ENCODE measurements at regions not wholly inside any gene's neighbourhood (a gene's known extent, or its start where the extent isn't known, plus 50 kb on each side); places are given as distances from the start of the nearest gene placed in this dataset.
A peak's percentile ranks its signal among the peaks of the same experiment; 100 is the strongest.
"Not testable (repeated sequence)": the region's sequence is repeated elsewhere in the genome, so short reads cannot be mapped to it uniquely, and the experiment has no call there.

DNA sequence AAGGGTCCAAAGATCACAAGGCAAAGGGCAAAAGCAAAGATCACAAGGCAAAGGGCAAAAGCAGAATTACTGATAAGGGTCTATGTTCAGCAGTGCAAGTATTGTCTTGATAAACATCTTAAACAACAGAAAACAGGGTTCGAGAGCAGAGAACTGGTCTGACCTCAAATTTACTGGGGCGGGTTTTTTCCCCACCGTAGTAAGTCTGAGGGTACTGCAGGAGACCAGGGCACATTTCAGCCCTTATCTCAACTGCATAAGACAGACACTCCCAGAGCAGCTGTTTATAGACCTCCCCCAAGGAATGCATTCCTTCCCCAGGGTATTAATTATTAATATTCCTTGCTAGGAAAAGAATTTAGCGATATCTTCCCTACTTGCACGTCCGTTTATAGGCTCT is 61.3 kb downstream of the ZNF860 start:
- POLR2A ChIA-PET; CTCF ChIA-PET; H3K27me3 Mint-ChIP-seq; H3K4me1 Mint-ChIP-seq; H3K27ac Mint-ChIP-seq; H3K4me3 Mint-ChIP-seq; DNase-seq; H3K36me3 Mint-ChIP-seq (ENCODE audit: low read depth); ATAC-seq; intact Hi-C loops (cut with DNase I, micrococcal nuclease): not testable (repeated sequence)
- peaks cover 15% of the 10 kb centered on the region for H3K9me3 Mint-ChIP-seq (ENCODE audit: low read depth)

GRCh38 chr3:32045091-32045915 is 61.1 kb upstream of the GPD1L start:
- no peaks in the 10 kb centered on the region for H3K4me1 Mint-ChIP-seq
- DNase-seq (no peak), ATAC-seq (no peak)
- no peak overlapping the region for H3K27ac Mint-ChIP-seq
- intact Hi-C loops (cut with DNase I, micrococcal nuclease) = no loop called here
- peaks cover 3% of the 10 kb centered on the region for H3K36me3 Mint-ChIP-seq (ENCODE audit: low read depth)
- ChIA-PET CTCF (interaction anchor here (0.5 to 1.7 kb wide), 5 partner anchors 25 to 168 kb away, joined by 3 to 5 read pairs (median 3); no protein-coding TSS in a partner anchor), POLR2A (interaction anchor here (0.6 kb wide), 1 partner anchor 172 kb away, joined by 5 read pairs; no protein-coding TSS in a partner anchor)
- H3K27me3 Mint-ChIP-seq = no peaks in the 10 kb centered on the region
- H3K9me3 Mint-ChIP-seq (ENCODE audit: low read depth) = peaks cover 15% of the 10 kb centered on the region
- H3K4me3 Mint-ChIP-seq = no peak overlapping the region

- Mint-ChIP-seq H3K4me3 (no peak overlapping the region), H3K4me1 (no peaks in the 10 kb centered on the region), H3K27me3 (no peaks in the 10 kb centered on the region), H3K27ac (no peak overlapping the region), H3K9me3 (ENCODE audit: low read depth) (peaks cover 15% of the 10 kb centered on the region), H3K36me3 (ENCODE audit: low read depth) (peaks cover 3% of the 10 kb centered on the region)
- ChIA-PET CTCF (interaction anchor here (0.5 to 1.7 kb wide), 3 partner anchors 26 to 83 kb away, joined by 3 to 5 read pairs (median 3); no protein-coding TSS in a partner anchor), POLR2A (no interaction called here)
- no peak for ATAC-seq
- DNase-seq = no peak
- intact Hi-C loops (cut with DNase I, micrococcal nuclease) = no loop called here
These were observed 60.3 kb upstream of the GPD1L start for GRCh38 chr3:32046102-32046501.

- Mint-ChIP-seq H3K36me3 (ENCODE audit: low read depth) (no peaks in the 10 kb centered on the region), H3K27ac (no peak overlapping the region), H3K4me1 (no peaks in the 10 kb centered on the region), H3K4me3 (no peak overlapping the region), H3K27me3 (no peaks in the 10 kb centered on the region), H3K9me3 (ENCODE audit: low read depth) (no peaks in the 10 kb centered on the region)
- DNase-seq (no peak), ATAC-seq (no peak)
- CTCF ChIA-PET = no interaction called here
- intact Hi-C loops (cut with DNase I, micrococcal nuclease) = no loop called here
- POLR2A ChIA-PET = no interaction called here
These were observed 57.8 kb upstream of the GPD1L start for GRCh38 chr3:32048487-32049182.

DNA sequence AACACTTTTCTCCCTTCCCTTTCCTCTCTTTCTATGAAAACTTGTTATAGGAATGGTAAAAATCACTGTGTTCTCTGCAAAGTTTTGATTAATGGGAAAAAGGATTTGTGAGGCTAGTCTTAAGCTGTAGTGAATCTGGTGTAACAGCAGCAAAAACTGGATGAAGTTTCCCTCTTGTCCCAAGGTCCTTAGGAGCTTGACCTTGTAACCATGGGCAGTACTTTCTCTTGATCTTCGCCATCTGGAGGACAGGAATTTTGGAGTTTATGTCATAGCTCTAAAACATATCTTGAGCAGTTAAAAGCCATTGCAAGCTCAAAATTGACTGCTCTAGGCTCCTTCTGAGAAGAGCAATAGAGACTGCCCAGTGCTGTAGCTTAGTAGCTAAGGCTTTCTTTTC is 56.5 kb upstream of the GPD1L start:
- ChIA-PET POLR2A (no interaction called here), CTCF (interaction anchor here (0.9 to 1.8 kb wide), 4 partner anchors 30 to 128 kb away, joined by 3 to 4 read pairs (median 4); no protein-coding TSS in a partner anchor)
- DNase-seq (no peak), ATAC-seq (no peak)
- intact Hi-C loops (cut with DNase I, micrococcal nuclease) = no loop called here
- H3K4me1 Mint-ChIP-seq = no peaks in the 10 kb centered on the region
- H3K9me3 Mint-ChIP-seq (ENCODE audit: low read depth) = no peaks in the 10 kb centered on the region
- no peaks in the 10 kb centered on the region for H3K27me3 Mint-ChIP-seq
- no peaks in the 10 kb centered on the region for H3K36me3 Mint-ChIP-seq (ENCODE audit: low read depth)
- H3K4me3 Mint-ChIP-seq = no peak overlapping the region
- H3K27ac Mint-ChIP-seq = no peak overlapping the region

DNA sequence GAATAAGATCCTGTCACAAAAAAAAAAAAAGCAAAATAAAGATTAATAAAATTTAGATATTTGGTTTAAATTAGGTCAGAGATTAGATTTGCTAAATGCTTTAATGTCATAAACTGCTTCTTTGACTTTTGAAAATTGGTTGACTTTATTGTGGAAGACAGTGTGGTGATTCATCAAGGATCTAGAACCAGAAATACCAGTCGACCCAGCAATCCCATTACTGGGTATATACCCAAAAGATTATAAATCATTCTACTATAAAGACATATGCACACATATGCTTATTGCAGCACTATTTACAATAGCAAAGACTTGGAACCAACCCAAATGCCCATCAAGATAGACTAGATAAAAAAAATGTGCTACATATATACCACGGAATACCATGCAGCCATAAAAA is 54.2 kb upstream of the GPD1L start:
- not testable (repeated sequence) for H3K27ac Mint-ChIP-seq

GRCh38 chr3:32052851-32053250 is 53.6 kb upstream of the GPD1L start:
- H3K27me3 Mint-ChIP-seq; DNase-seq; intact Hi-C loops (cut with DNase I, micrococcal nuclease); H3K9me3 Mint-ChIP-seq (ENCODE audit: low read depth); H3K4me1 Mint-ChIP-seq; H3K4me3 Mint-ChIP-seq; ATAC-seq; H3K27ac Mint-ChIP-seq; H3K36me3 Mint-ChIP-seq (ENCODE audit: low read depth); POLR2A ChIA-PET: not testable (repeated sequence)
- CTCF ChIA-PET = interaction anchor here (1.1 kb wide), 1 partner anchor 33 kb away, joined by 3 read pairs; no protein-coding TSS in a partner anchor

More for the DNA sequence above, 54.2 kb upstream of the GPD1L start:
- H3K4me3 Mint-ChIP-seq; H3K4me1 Mint-ChIP-seq; DNase-seq; H3K36me3 Mint-ChIP-seq (ENCODE audit: low read depth); H3K9me3 Mint-ChIP-seq (ENCODE audit: low read depth); POLR2A ChIA-PET; ATAC-seq; intact Hi-C loops (cut with DNase I, micrococcal nuclease); H3K27me3 Mint-ChIP-seq: not testable (repeated sequence)
- CTCF ChIA-PET = interaction anchor here (0.9 kb wide), 1 partner anchor 29 kb away, joined by 3 read pairs; no protein-coding TSS in a partner anchor

- Mint-ChIP-seq H3K27me3 (no peaks in the 10 kb centered on the region), H3K4me1 (no peaks in the 10 kb centered on the region), H3K36me3 (ENCODE audit: low read depth) (no peaks in the 10 kb centered on the region), H3K27ac (no peak overlapping the region), H3K4me3 (no peak overlapping the region), H3K9me3 (ENCODE audit: low read depth) (no peaks in the 10 kb centered on the region)
- POLR2A ChIA-PET = no interaction called here
- intact Hi-C loops (cut with DNase I, micrococcal nuclease) = no loop called here
- CTCF ChIA-PET = interaction anchor here (0.6 kb wide), 1 partner anchor 615 kb away, joined by 3 read pairs; no protein-coding TSS in a partner anchor
- no peak for DNase-seq
- ATAC-seq = peak; percentile 64
These were observed 49.7 kb upstream of the GPD1L start for GRCh38 chr3:32056559-32057290.

Measured in activated CD4-positive, alpha-beta T cell treated with anti-CD3 and anti-CD28 coated beads for 36 hours (primary cell).